NCI-H748 (cell line): ENCODE measurements at regions not wholly inside any gene's neighbourhood (a gene's known extent, or its start where the extent isn't known, plus 50 kb on each side); places are given as distances from the start of the nearest gene placed in this dataset.

Source experiments
- DNase-seq: peaks from one replicate; lab custom pipeline; 2025; ENCODE audit not compliant: unreplicated experiment; lab: John Stamatoyannopoulos, UW

- no peak for DNase-seq
These were observed 380.4 kb upstream of the MIS18BP1 start for GRCh38 chr14:45633220-45633984.

GRCh38 chr14:45621731-45622130 lies 368.7 kb upstream of the MIS18BP1 start:
- no peak for DNase-seq

GRCh38 chr14:45619831-45620230 lies 366.8 kb upstream of the MIS18BP1 start:
- no peak for DNase-seq

GRCh38 chr14:45610318-45610717 lies 357.3 kb upstream of the MIS18BP1 start:
- DNase-seq: peak; percentile 20

GRCh38 chr14:45587142-45587541 lies 334.1 kb upstream of the MIS18BP1 start:
- no peak for DNase-seq

- DNase-seq: no peak
These were observed 306.6 kb upstream of the MIS18BP1 start for GRCh38 chr14:45559626-45560025.

GRCh38 chr14:45558183-45558582 lies 305.2 kb upstream of the MIS18BP1 start:
- no peak for DNase-seq

GRCh38 chr14:45553981-45554380 lies 301.0 kb upstream of the MIS18BP1 start:
- DNase-seq: peak; percentile 56

GRCh38 chr14:45551240-45551820 lies 298.3 kb upstream of the MIS18BP1 start:
- peak; percentile 62 for DNase-seq

GRCh38 chr14:45531022-45531421 lies 278.0 kb upstream of the MIS18BP1 start:
- no peak for DNase-seq

- peak; percentile 69 for DNase-seq
These were observed 273.9 kb upstream of the MIS18BP1 start for GRCh38 chr14:45526715-45527549.

GRCh38 chr14:45519766-45520165 lies 266.8 kb upstream of the MIS18BP1 start:
- no peak for DNase-seq

GRCh38 chr14:45492876-45493275 lies 239.9 kb upstream of the MIS18BP1 start:
- no peak for DNase-seq

- no peak for DNase-seq
These were observed 238.9 kb upstream of the MIS18BP1 start for GRCh38 chr14:45491914-45492313.

GRCh38 chr14:45486599-45486998 lies 233.6 kb upstream of the MIS18BP1 start:
- no peak for DNase-seq

GRCh38 chr14:45467023-45467422 lies 214.0 kb upstream of the MIS18BP1 start:
- DNase-seq: no peak

GRCh38 chr14:45434221-45434620 lies 181.2 kb upstream of the MIS18BP1 start:
- no peak for DNase-seq

GRCh38 chr14:45426685-45427282 lies 173.8 kb upstream of the MIS18BP1 start:
- DNase-seq: peak; percentile 65

GRCh38 chr14:45406942-45407341 lies 153.9 kb upstream of the MIS18BP1 start:
- DNase-seq: no peak

GRCh38 chr14:45400950-45401640 lies 148.1 kb upstream of the MIS18BP1 start:
- no peak for DNase-seq

- DNase-seq: no peak
These were observed 147.5 kb upstream of the MIS18BP1 start for GRCh38 chr14:45400509-45400908.
